CD4-positive, CD25-positive, alpha-beta regulatory T cell (primary cell): ENCODE measurements at regions not wholly inside any gene's neighbourhood (a gene's known extent, or its start where the extent isn't known, plus 50 kb on each side); places are given as distances from the start of the nearest gene placed in this dataset.
A peak's percentile ranks its signal among the peaks of the same experiment; 100 is the strongest.

Experiments
- ATAC-seq, 2 donors: fragments of 150-1000 bp; cut with Tn5 transposase; one replicate each; pipeline ENCODE4 v1.10.0; 2021; ENCODE audit warnings: low read depth in 2 of 2, moderate number of reproducible peaks in 2 of 2, moderate library complexity in 1 of 2
- DNase-seq, 3 donors: peaks; one replicate each; pipeline versions ENCODE4 v3.0.0 to v3.0.0-alpha.2; 2012 to 2022; ENCODE audit warnings: mixed read lengths in 1 of 3
- H3K27ac ChIP-seq: one replicate; pipeline ENCODE4 v1.7.0; 2013; ENCODE audit warnings: mild to moderate bottlenecking, low read length; ENCODE audit not compliant: insufficient read depth, poor library complexity, severe bottlenecking
- H3K27me3 ChIP-seq: one replicate; pipeline ENCODE4 v1.7.0; 2013; ENCODE audit warnings: low read length; ENCODE audit not compliant: control insufficient read depth, insufficient read depth
- H3K36me3 ChIP-seq: one replicate; pipeline ENCODE4 v1.7.0; 2013; ENCODE audit warnings: mild to moderate bottlenecking, low read length, moderate library complexity; ENCODE audit not compliant: control insufficient read depth, insufficient read depth
- H3K4me1 ChIP-seq: 2 replicates; pipeline ENCODE4 v1.7.0; 2013; ENCODE audit warnings: mild to moderate bottlenecking, low read length; ENCODE audit not compliant: insufficient read depth, control insufficient read depth, poor library complexity, severe bottlenecking
- H3K4me3 ChIP-seq: one replicate; pipeline ENCODE4 v1.7.0; 2013; ENCODE audit warnings: low read depth, mild to moderate bottlenecking, low read length, moderate library complexity
- H3K9me3 ChIP-seq, 2 experiments: 1 replicate in 1 of 2; 2 replicates in 1 of 2; pipeline ENCODE4 v1.7.0; 2013; ENCODE audit warnings: low read length in 2 of 2, mild to moderate bottlenecking in 1 of 2, moderate library complexity in 1 of 2; ENCODE audit not compliant: control insufficient read depth in 2 of 2
- H3K27ac Mint-ChIP-seq, 3 donors: one replicate each; pipeline ENCODE4 v1.8.0; 2020 to 2022; ENCODE audit warnings: mild to moderate bottlenecking in 3 of 3, mixed read lengths in 3 of 3, moderate library complexity in 2 of 3
- H3K27me3 Mint-ChIP-seq: one replicate; pipeline ENCODE4 v1.8.0; 2022; ENCODE audit warnings: mild to moderate bottlenecking, mixed read lengths
- H3K36me3 Mint-ChIP-seq: one replicate; pipeline ENCODE4 v1.8.0; 2020; ENCODE audit warnings: mixed read lengths
- H3K4me1 Mint-ChIP-seq, 4 donors: one replicate each; pipeline ENCODE4 v1.8.0; 2020 to 2022; ENCODE audit warnings: mixed read lengths in 4 of 4, mild to moderate bottlenecking in 1 of 4
- H3K4me3 Mint-ChIP-seq, 4 donors: one replicate each; pipeline ENCODE4 v1.8.0; 2020 to 2022; ENCODE audit warnings: mild to moderate bottlenecking in 4 of 4, mixed read lengths in 4 of 4, moderate library complexity in 3 of 4
- H3K9me3 Mint-ChIP-seq, 7 donors: one replicate each; pipeline ENCODE4 v1.8.0; 2020 to 2022; ENCODE audit warnings: mixed read lengths in 7 of 7, mild to moderate bottlenecking in 3 of 7, moderate library complexity in 2 of 7

DNA sequence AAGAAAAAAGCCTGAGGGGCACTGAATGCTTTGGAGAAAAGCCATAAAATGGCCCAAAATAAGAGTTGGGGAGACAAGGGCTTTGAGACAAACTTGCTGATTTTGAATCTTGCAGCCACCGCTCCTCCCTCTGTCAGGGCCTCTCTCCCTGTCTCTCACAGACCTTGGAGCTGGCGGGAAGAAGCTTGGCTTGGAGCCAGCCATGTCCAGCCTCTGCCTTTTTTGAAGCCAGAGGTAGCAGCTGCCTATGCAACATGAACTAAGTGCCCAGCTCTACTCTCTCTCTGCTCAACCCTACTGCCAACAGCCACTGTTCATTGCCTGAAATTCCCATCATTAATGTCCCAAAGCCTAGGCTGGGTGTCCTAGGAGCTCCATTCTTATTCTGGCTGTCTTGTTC lies 63.7 kb upstream of the CTNNBL1 start:
- Mint-ChIP-seq H3K4me3 (no peak overlapping the region), H3K9me3 (peaks cover 0 to 6% (median 0%) of the 10 kb centered on the region in 7 donors), H3K36me3 (no peaks in the 10 kb centered on the region), H3K4me1 (no peaks in the 10 kb centered on the region), H3K27ac (no peak overlapping the region), H3K27me3 (peaks cover 15% of the 10 kb centered on the region)
- Histone ChIP-seq H3K9me3 (peaks cover 0 to 3% of the 10 kb centered on the region in 2 experiments), H3K4me1 (no peaks in the 10 kb centered on the region), H3K27ac (no peak overlapping the region), H3K27me3 (peaks cover 9% of the 10 kb centered on the region), H3K36me3 (no peaks in the 10 kb centered on the region), H3K4me3 (no peak overlapping the region)
- ATAC-seq = no peak
- DNase-seq = no peak

DNA sequence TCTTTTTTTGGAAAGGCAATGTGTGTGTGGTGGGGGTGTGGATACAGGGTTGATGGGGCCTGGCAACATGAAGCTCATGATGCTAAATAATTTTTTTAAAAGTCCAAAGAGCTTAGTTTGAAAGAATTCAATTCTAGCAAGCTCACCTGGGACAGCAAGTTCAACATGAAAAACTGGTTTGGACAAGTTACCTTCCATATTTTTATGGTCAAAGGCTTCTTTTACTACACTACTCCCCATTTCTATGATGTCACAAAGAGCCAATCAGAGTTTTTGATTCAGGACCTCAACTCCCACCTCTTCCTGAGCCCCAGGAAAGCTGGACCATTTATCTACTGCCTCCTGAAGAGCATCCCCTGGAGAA lies 66.1 kb upstream of the CTNNBL1 start:
- H3K4me3 Mint-ChIP-seq = no peak overlapping the region
- peaks cover 9% of the 10 kb centered on the region for H3K27me3 ChIP-seq
- no peak for DNase-seq
- no peaks in the 10 kb centered on the region for H3K4me1 ChIP-seq
- no peaks in the 10 kb centered on the region for H3K36me3 ChIP-seq
- H3K27ac ChIP-seq = no peak overlapping the region
- ATAC-seq = no peak
- H3K27me3 Mint-ChIP-seq = peaks cover 27% of the 10 kb centered on the region
- H3K27ac Mint-ChIP-seq = no peak overlapping the region
- H3K9me3 Mint-ChIP-seq = peaks cover 0 to 2% (median 0%) of the 10 kb centered on the region in 7 donors
- no peaks in the 10 kb centered on the region for H3K36me3 Mint-ChIP-seq
- H3K4me3 ChIP-seq = no peak overlapping the region
- no peaks in the 10 kb centered on the region for H3K9me3 ChIP-seq
- H3K4me1 Mint-ChIP-seq = no peaks in the 10 kb centered on the region

DNA sequence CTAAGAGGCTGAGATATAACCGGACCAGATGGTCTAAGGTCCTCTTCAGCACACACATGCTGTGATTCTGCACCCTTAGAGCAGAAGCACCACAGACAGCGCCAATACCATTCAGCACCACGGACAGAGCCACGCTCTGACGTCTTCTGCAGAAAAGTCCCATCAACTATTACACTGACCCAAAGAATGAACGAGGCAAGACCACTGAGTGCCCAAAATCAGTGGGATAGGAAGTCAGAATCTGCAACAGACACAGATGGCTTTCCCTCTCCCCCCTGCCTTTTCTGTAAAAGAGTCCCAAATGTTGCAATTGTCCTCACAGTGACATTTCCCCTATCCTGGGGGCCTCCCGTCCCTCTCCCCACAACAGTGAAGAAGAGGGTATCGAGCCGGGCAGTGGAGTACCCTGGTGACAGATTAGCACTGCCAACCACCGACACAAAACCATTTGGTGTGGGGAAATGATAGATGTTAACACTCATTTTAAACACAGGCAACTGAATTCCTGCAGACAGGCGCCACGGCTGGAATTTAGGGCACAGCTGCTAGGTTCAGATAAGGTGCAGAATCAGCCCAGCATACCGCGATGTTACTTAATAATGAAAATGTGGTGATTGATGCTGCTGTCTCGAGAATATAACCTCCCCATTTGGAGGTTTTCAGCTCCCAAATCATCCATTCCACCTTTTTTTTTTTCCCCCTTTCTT lies 66.6 kb upstream of the CTNNBL1 start:
- Mint-ChIP-seq H3K36me3 (no peaks in the 10 kb centered on the region), H3K27me3 (peaks cover 27% of the 10 kb centered on the region), H3K4me3 (no peak overlapping the region), H3K27ac (no peak overlapping the region), H3K4me1 (no peaks in the 10 kb centered on the region), H3K9me3 (peaks cover 0 to 2% (median 0%) of the 10 kb centered on the region in 7 donors)
- H3K9me3 ChIP-seq = no peaks in the 10 kb centered on the region
- H3K27me3 ChIP-seq = peaks cover 9% of the 10 kb centered on the region
- ATAC-seq = no peak
- H3K27ac ChIP-seq = no peak overlapping the region
- H3K36me3 ChIP-seq = no peaks in the 10 kb centered on the region
- peak in 1 of 3 donors; percentile 38 for DNase-seq
- H3K4me1 ChIP-seq = no peaks in the 10 kb centered on the region
- no peak overlapping the region for H3K4me3 ChIP-seq

DNA sequence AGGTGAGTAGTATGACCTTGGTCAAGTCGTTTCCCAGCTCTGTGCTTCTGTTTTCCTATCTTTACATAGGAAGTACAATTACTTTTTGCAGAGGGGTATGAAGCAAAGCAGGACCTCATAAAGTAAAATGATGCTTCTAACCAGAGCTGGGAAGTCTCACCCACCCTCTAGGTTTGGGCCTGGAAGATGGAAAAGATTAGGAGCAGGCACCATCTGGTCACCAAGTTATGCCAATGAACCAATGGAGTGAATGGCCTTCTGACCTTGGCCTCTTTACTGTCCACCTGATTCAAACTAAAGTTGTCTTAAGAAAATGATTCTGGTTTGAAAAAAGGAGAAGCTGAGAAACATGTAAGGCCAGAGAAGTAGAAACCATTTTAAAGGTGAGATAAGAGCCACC lies 68.9 kb upstream of the CTNNBL1 start:
- Mint-ChIP-seq H3K27ac (no peak overlapping the region), H3K4me3 (no peak overlapping the region), H3K27me3 (peaks cover 38% of the 10 kb centered on the region), H3K36me3 (no peaks in the 10 kb centered on the region), H3K4me1 (no peaks in the 10 kb centered on the region), H3K9me3 (peaks cover 0 to 2% (median 0%) of the 10 kb centered on the region in 7 donors)
- Histone ChIP-seq H3K36me3 (no peaks in the 10 kb centered on the region), H3K27ac (no peak overlapping the region), H3K27me3 (peaks cover 9% of the 10 kb centered on the region), H3K9me3 (no peaks in the 10 kb centered on the region), H3K4me3 (no peak overlapping the region), H3K4me1 (no peaks in the 10 kb centered on the region)
- ATAC-seq (no peak), DNase-seq (no peak)

DNA sequence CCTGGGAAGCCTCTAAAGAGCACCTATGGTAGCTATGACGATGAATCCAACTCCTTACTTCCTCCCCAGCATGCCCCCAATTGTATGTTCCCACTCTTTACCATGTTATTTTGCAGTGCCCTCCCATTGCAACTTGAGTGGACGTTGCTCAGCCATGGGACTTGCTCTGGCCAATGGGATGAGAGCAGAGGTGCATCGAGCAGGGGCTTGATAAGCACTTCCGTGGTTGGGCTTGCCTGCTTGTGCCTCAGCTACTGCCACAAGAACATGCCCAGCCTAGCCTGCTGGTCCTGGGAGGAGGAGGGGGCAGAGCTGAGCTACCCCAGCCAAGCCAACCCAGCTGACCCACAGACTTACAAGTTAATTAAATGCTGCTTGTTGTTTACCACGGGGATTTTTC lies 71.1 kb upstream of the CTNNBL1 start:
- no peak overlapping the region for H3K27ac Mint-ChIP-seq
- Histone ChIP-seq H3K4me1 (no peaks in the 10 kb centered on the region), H3K27me3 (peaks cover 9% of the 10 kb centered on the region), H3K27ac (no peak overlapping the region), H3K9me3 (no peaks in the 10 kb centered on the region), H3K36me3 (no peaks in the 10 kb centered on the region), H3K4me3 (no peak overlapping the region)
- no peaks in the 10 kb centered on the region for H3K4me1 Mint-ChIP-seq
- H3K27me3 Mint-ChIP-seq = peaks cover 33% of the 10 kb centered on the region
- no peak overlapping the region for H3K4me3 Mint-ChIP-seq
- DNase-seq = no peak
- no peak for ATAC-seq
- peaks cover 0 to 2% (median 0%) of the 10 kb centered on the region in 7 donors for H3K9me3 Mint-ChIP-seq
- H3K36me3 Mint-ChIP-seq = no peaks in the 10 kb centered on the region

DNA sequence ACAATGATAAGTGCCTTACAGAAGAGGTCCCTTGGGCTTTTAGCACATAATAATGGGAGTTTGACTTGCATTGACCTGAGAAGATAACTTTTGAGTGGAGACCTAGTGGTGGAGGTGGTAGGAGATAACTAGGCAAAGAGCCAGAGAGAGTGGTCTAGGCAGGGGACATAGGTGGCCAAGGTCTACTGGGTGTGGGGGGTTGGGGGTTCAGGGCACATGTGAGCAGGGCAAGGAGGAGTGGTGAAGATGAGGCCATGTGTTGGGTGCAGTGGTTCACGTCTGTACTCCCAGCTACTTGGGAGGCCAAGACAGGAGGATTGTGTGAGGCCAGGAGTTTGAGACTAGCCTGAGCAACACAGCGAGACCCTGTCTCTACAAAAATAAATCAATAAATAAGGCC lies 74.3 kb upstream of the CTNNBL1 start:
- H3K27ac Mint-ChIP-seq = no peak overlapping the region
- H3K4me1 Mint-ChIP-seq = no peaks in the 10 kb centered on the region
- H3K4me3 Mint-ChIP-seq = no peak overlapping the region
- H3K9me3 ChIP-seq = no peaks in the 10 kb centered on the region
- no peak for DNase-seq
- H3K27me3 ChIP-seq = peaks cover 2% of the 10 kb centered on the region
- no peaks in the 10 kb centered on the region for H3K36me3 Mint-ChIP-seq
- no peaks in the 10 kb centered on the region for H3K36me3 ChIP-seq
- H3K4me1 ChIP-seq = no peaks in the 10 kb centered on the region
- H3K27me3 Mint-ChIP-seq = peaks cover 39% of the 10 kb centered on the region
- no peak overlapping the region for H3K4me3 ChIP-seq
- no peak for ATAC-seq
- H3K9me3 Mint-ChIP-seq = peaks cover 0 to 2% (median 0%) of the 10 kb centered on the region in 7 donors
- no peak overlapping the region for H3K27ac ChIP-seq

DNA sequence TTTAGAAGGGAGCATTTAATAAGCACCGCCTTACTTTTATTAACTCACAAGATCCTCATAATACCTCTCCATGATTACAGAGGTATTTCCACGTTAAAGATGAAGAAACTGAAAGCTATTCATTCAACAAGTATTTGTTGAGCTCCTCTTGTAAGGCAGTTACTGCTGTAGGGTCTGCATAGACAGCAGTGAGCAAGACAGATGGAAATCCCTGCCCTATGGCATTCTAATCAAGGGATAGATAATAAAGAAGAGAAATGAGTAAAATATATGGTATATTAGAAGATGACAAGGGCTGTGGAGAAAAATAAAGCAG lies 77.8 kb upstream of the CTNNBL1 start:
- DNase-seq (no peak), ATAC-seq (no peak)
- H3K36me3 ChIP-seq = no peaks in the 10 kb centered on the region
- peaks cover 27% of the 10 kb centered on the region for H3K27me3 Mint-ChIP-seq
- peaks cover 2% of the 10 kb centered on the region for H3K27me3 ChIP-seq
- H3K27ac Mint-ChIP-seq = no peak overlapping the region
- H3K27ac ChIP-seq = no peak overlapping the region
- H3K4me3 Mint-ChIP-seq = no peak overlapping the region
- no peaks in the 10 kb centered on the region for H3K4me1 Mint-ChIP-seq
- H3K9me3 Mint-ChIP-seq = peaks cover 0 to 2% (median 0%) of the 10 kb centered on the region in 7 donors
- no peaks in the 10 kb centered on the region for H3K9me3 ChIP-seq
- H3K4me3 ChIP-seq = no peak overlapping the region
- H3K4me1 ChIP-seq = no peaks in the 10 kb centered on the region
- H3K36me3 Mint-ChIP-seq = no peaks in the 10 kb centered on the region

DNA sequence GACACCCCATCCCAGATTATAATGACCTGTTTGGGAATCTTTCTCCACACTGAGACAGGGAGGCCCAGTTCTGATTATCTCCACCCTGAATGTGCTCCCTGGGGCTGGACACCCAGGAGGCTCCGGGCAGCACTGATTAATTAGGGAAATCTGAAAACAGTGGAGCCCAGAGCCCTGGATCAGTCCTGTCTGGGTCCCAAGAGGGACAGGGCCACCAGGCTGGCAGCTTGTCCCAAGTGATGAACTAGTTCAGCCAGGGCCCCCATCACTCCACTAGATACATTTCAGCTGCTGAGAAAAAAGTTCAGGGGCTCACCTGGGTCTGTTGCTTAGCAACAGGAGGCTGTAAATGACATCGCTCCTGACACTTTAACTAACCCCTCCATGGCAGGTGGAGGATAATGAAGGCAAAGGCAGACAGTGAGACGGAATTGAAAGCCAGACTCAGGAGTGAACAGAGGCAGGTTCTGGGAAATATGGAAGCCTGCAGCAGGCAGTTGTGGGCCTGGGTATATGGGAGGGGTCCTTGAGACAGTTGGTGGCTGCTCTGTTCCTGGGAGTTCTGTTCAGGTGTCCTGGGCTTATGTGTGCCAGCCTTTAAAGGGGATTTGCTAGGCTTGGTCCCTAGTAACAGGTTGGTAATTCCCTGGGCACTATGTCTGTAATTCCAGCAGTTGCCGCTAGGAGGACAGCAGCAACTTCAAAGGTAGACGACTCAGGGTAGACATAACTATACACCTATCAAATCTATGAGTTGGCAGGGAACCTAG lies 78.3 kb upstream of the CTNNBL1 start:
- Mint-ChIP-seq H3K9me3 (peaks cover 0 to 2% (median 0%) of the 10 kb centered on the region in 7 donors), H3K4me3 (peak overlapping the region in 1 of 4 donors; percentile 83), H3K27me3 (peaks cover 24% of the 10 kb centered on the region), H3K36me3 (no peaks in the 10 kb centered on the region), H3K4me1 (no peaks in the 10 kb centered on the region), H3K27ac (no peak overlapping the region)
- no peaks in the 10 kb centered on the region for H3K4me1 ChIP-seq
- peak; percentile 4 to 59 (median 47) for DNase-seq
- H3K4me3 ChIP-seq = no peak overlapping the region
- peaks cover 2% of the 10 kb centered on the region for H3K27me3 ChIP-seq
- H3K9me3 ChIP-seq = no peaks in the 10 kb centered on the region
- H3K27ac ChIP-seq = no peak overlapping the region
- H3K36me3 ChIP-seq = no peaks in the 10 kb centered on the region
- peak; percentile 55 to 65 for ATAC-seq
